OCI-LY3 (cell line): ENCODE measurements at regions not wholly inside any gene's neighbourhood (a gene's known extent, or its start where the extent isn't known, plus 50 kb on each side); places are given as distances from the start of the nearest gene placed in this dataset.

Experiments
- CTCF ChIP-seq: fragments of 200-600, 300-600 bp; sonication (generic); IDR thresholded peaks from 2 replicates; pipeline ENCODE4 v1.5.1; 2014; ENCODE audit warnings: antibody characterized with exemption, low read length, low read depth
- EZH2phosphoT487 ChIP-seq: fragments of 200-600 bp; shearing (Covaris generic); IDR thresholded peaks from 2 replicates; pipeline ENCODE4 v1.6.1; 2018; ENCODE audit warnings: antibody characterized with exemption, mixed run types, low read depth

- TF ChIP-seq EZH2phosphoT487 (no peak), CTCF (no peak)
These were observed 510.8 kb downstream of the SPATA31D1 start for GRCh38 chr9:82499337-82499736.
